ENCODE measurements at regions not wholly inside any gene's neighbourhood (a gene's known extent, or its start where the extent isn't known, plus 50 kb on each side); places are given as distances from the start of the nearest gene placed in this dataset.

- no peak for TF ChIP-seq POLR2A (IDR thresholded peaks at IDR 0.05; ENCODE audit: low read depth)
- no peak for TF ChIP-seq CTCF (IDR thresholded peaks at IDR 0.05)
- TF ChIP-seq POLR2AphosphoS5 (IDR thresholded peaks at IDR 0.05), result no peak
- TF ChIP-seq EP300 (IDR thresholded peaks at IDR 0.05), result no peak
- Histone ChIP-seq H3K4me1 (no peaks in the 10 kb centered on the region), H3K36me3 (no peaks in the 10 kb centered on the region), H3K9me3 (no peaks in the 10 kb centered on the region), H3K4me3 (no peak overlapping the region), H3K27ac (replicated peaks in 1 of 4) (no peak overlapping the region), H3K27me3 (no peaks in the 10 kb centered on the region)
- intact Hi-C loops (cut with DNase I), result no loop called here
- 84% methylated on average over 4 of the region's 4 CpGs for WGBS
- DNase-seq (ENCODE audit: extremely low spot score), result no peak
Observed at GRCh38 chr9:118439441-118439840, 735.2 kb downstream of the TLR4 start.

- intact Hi-C loops (cut with DNase I), result no loop called here
- H3K4me3 ChIP-seq, result no peak overlapping the region
- H3K27ac ChIP-seq (replicated peaks in 1 of 4), result no peak overlapping the region
- no peaks in the 10 kb centered on the region for H3K4me1 ChIP-seq
- no peaks in the 10 kb centered on the region for H3K27me3 ChIP-seq
- H3K36me3 ChIP-seq, result no peaks in the 10 kb centered on the region
- 64% methylated on average over 5 of the region's 5 CpGs for WGBS
- TF ChIP-seq CTCF (IDR thresholded peaks at IDR 0.05) (no peak), POLR2A (IDR thresholded peaks at IDR 0.05; ENCODE audit: low read depth) (no peak), EP300 (IDR thresholded peaks at IDR 0.05) (no peak), POLR2AphosphoS5 (IDR thresholded peaks at IDR 0.05) (no peak)
- H3K9me3 ChIP-seq, result no peaks in the 10 kb centered on the region
- no peak for DNase-seq (ENCODE audit: extremely low spot score)
Observed at GRCh38 chr9:118444403-118444802, 740.2 kb downstream of the TLR4 start.

- Histone ChIP-seq H3K4me3 (no peak overlapping the region), H3K9me3 (no peaks in the 10 kb centered on the region), H3K36me3 (no peaks in the 10 kb centered on the region), H3K27me3 (no peaks in the 10 kb centered on the region), H3K27ac (replicated peaks in 1 of 4) (no peak overlapping the region), H3K4me1 (no peaks in the 10 kb centered on the region)
- intact Hi-C loops (cut with DNase I), result no loop called here
- WGBS, result 44% methylated on average over 9 of the region's 9 CpGs
- TF ChIP-seq EP300 (IDR thresholded peaks at IDR 0.05), result no peak
- no peak for TF ChIP-seq CTCF (IDR thresholded peaks at IDR 0.05)
- TF ChIP-seq POLR2AphosphoS5 (IDR thresholded peaks at IDR 0.05), result no peak
- no peak for TF ChIP-seq POLR2A (IDR thresholded peaks at IDR 0.05; ENCODE audit: low read depth)
- no peak for DNase-seq (ENCODE audit: extremely low spot score)
Observed at GRCh38 chr9:118446943-118447639, 742.9 kb downstream of the TLR4 start.

GRCh38 chr9:118449554-118449953 is 745.4 kb downstream of the TLR4 start:
- no peak for DNase-seq (ENCODE audit: extremely low spot score)
- no peaks in the 10 kb centered on the region for H3K36me3 ChIP-seq
- no peak for TF ChIP-seq POLR2A (IDR thresholded peaks at IDR 0.05; ENCODE audit: low read depth)
- TF ChIP-seq CTCF (IDR thresholded peaks at IDR 0.05), result no peak
- TF ChIP-seq EP300 (IDR thresholded peaks at IDR 0.05), result no peak
- no peak for TF ChIP-seq POLR2AphosphoS5 (IDR thresholded peaks at IDR 0.05)
- H3K27me3 ChIP-seq, result no peaks in the 10 kb centered on the region
- H3K4me3 ChIP-seq, result no peak overlapping the region
- no peaks in the 10 kb centered on the region for H3K9me3 ChIP-seq
- H3K4me1 ChIP-seq, result no peaks in the 10 kb centered on the region
- intact Hi-C loops (cut with DNase I), result no loop called here
- H3K27ac ChIP-seq (replicated peaks in 1 of 4), result no peak overlapping the region
- WGBS, result 70% methylated on average over 2 of the region's 2 CpGs

- no peak for DNase-seq (ENCODE audit: extremely low spot score)
- intact Hi-C loops (cut with DNase I), result no loop called here
- no peaks in the 10 kb centered on the region for H3K9me3 ChIP-seq
- no peaks in the 10 kb centered on the region for H3K27me3 ChIP-seq
- WGBS, result 81% methylated on average over 2 of the region's 2 CpGs
- no peak overlapping the region for H3K4me3 ChIP-seq
- peaks cover 0 to 8% (median 3%) of the 10 kb centered on the region in 4 donors for H3K4me1 ChIP-seq
- no peak overlapping the region for H3K27ac ChIP-seq (replicated peaks in 1 of 4)
- no peak for TF ChIP-seq POLR2AphosphoS5 (IDR thresholded peaks at IDR 0.05)
- no peak for TF ChIP-seq EP300 (IDR thresholded peaks at IDR 0.05)
- no peak for TF ChIP-seq POLR2A (IDR thresholded peaks at IDR 0.05; ENCODE audit: low read depth)
- TF ChIP-seq CTCF (IDR thresholded peaks at IDR 0.05), result no peak
- no peaks in the 10 kb centered on the region for H3K36me3 ChIP-seq
Observed at GRCh38 chr9:118455259-118455658, 751.1 kb downstream of the TLR4 start.

All from esophagus muscularis mucosa (tissue), 4 donors.